Prostate gland (tissue), 2 donors: ENCODE measurements at regions not wholly inside any gene's neighbourhood (a gene's known extent, or its start where the extent isn't known, plus 50 kb on each side); places are given as distances from the start of the nearest gene placed in this dataset.

Experiments
- DNase-seq: peaks from one replicate; pipeline ENCODE4 v3.0.0-alpha.2; 2019; ENCODE audit warnings: low spot score
- H3K27ac ChIP-seq, 2 donors: fragments of 200-600 bp; sonication (generic); 2 replicates each; pipeline ENCODE4 v1.5.1; 2017 to 2019
- H3K27me3 ChIP-seq: fragments of 200-600 bp; sonication (generic); replicated peaks from 2 replicates; pipeline ENCODE4 v1.5.1; 2019; ENCODE audit not compliant: insufficient read depth
- H3K36me3 ChIP-seq, 2 donors: fragments of 200-600 bp; sonication (generic); 1 replicate in 1 of 2; 2 replicates in 1 of 2; pipeline versions ENCODE4 v1.5.1 to v1.8.1; 2017 to 2019
- H3K4me1 ChIP-seq: fragments of 200-600 bp; sonication (generic); replicated peaks from 2 replicates; pipeline ENCODE4 v1.5.1; 2019
- H3K4me3 ChIP-seq, 2 donors: fragments of 200-600 bp; sonication (generic); 2 replicates each; pipeline ENCODE4 v1.5.1; 2017 to 2019
- H3K9me3 ChIP-seq: fragments of 200-600 bp; sonication (generic); 2 replicates; pipeline ENCODE4 v1.5.1; 2017
- CTCF ChIP-seq, 4 experiments: fragments of 200-600 bp in 2 of 4; fragments of 450-650 bp in 2 of 4; sonication (generic) in 2 of 4; IDR thresholded peaks; 1 replicate in 3 of 4; 2 replicates in 1 of 4; pipeline ENCODE4 v1.5.1; 2016 to 2019; ENCODE audit warnings: antibody characterized with exemption in 4 of 4, mild to moderate bottlenecking in 2 of 4, moderate library complexity in 2 of 4
- POLR2A ChIP-seq: fragments of 450-650 bp; IDR thresholded peaks from one replicate; pipeline ENCODE4 v1.6.1; 2016; ENCODE audit warnings: antibody characterized with exemption, mild to moderate bottlenecking
- POLR2AphosphoS5 ChIP-seq: sonication (generic); formaldehyde crosslinking; IDR thresholded peaks from one replicate; pipeline ENCODE4 v1.6.1; 2017; ENCODE audit warnings: antibody characterized with exemption
- WGBS: methylation state at CpG from one replicate; pipeline ENCODE4 v1.1.5; 2018; 5-methylcytosine and 5-hydroxymethylcytosine counted together
- intact Hi-C: fragments of 100-400 bp; cut with DNase I; formaldehyde crosslinking; loops from one replicate; pipeline ENCODE4 v1.14.2; 2022

GRCh38 chr21:40901691-40902090, 54.7 kb upstream of the DSCAM start:
- WGBS, result 45% methylated on average over 4 of the region's 4 CpGs
- intact Hi-C loops, result no loop called here
- no peaks in the 10 kb centered on the region for H3K36me3 ChIP-seq
- H3K27ac ChIP-seq, result peak overlapping the region in 1 of 2 donors; percentile 18
- TF ChIP-seq CTCF (IDR thresholded peaks at IDR 0.05) (no peak), POLR2AphosphoS5 (peak; percentile 27)
- peak; percentile 80 for DNase-seq
- no peak overlapping the region for H3K4me3 ChIP-seq
- no peaks in the 10 kb centered on the region for H3K9me3 ChIP-seq
- no peaks in the 10 kb centered on the region for H3K27me3 ChIP-seq
- peaks cover 4% of the 10 kb centered on the region for H3K4me1 ChIP-seq

DNA sequence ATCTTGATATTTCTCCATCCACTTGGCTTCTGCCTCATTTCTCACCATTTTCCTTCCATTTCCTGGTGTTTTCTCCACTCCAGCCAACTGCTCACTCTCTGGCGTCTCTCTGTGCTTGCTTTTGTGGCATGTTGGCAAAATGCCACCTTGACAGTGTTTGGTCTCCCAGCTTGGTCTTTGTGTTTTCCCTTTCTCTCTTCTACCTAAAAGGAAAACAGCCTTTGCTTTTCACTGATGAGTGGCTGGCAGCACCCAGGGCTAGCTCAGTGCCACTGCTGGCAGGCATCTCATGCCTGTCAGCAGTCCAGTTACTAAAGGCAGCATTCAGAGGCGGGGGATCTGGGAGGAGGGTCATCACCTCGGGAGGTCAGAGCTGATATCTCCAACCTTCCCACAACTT, 55.3 kb upstream of the DSCAM start:
- H3K4me1 ChIP-seq, result peaks cover 4% of the 10 kb centered on the region
- H3K27me3 ChIP-seq, result no peaks in the 10 kb centered on the region
- 43% methylated on average over 3 of the region's 3 CpGs for WGBS
- H3K9me3 ChIP-seq, result no peaks in the 10 kb centered on the region
- peak; percentile 58 for DNase-seq
- no peaks in the 10 kb centered on the region for H3K36me3 ChIP-seq
- H3K4me3 ChIP-seq, result no peak overlapping the region
- no peak overlapping the region for H3K27ac ChIP-seq
- intact Hi-C loops, result no loop called here
- TF ChIP-seq POLR2A (no peak), POLR2AphosphoS5 (no peak), CTCF (IDR thresholded peaks at IDR 0.05) (no peak)

GRCh38 chr21:40902993-40903392, 56.0 kb upstream of the DSCAM start:
- intact Hi-C loops, result no loop called here
- no peak for DNase-seq

GRCh38 chr21:40905251-40905650, 58.3 kb upstream of the DSCAM start:
- Histone ChIP-seq H3K4me3 (no peak overlapping the region), H3K4me1 (peaks cover 4% of the 10 kb centered on the region), H3K9me3 (no peaks in the 10 kb centered on the region), H3K36me3 (no peaks in the 10 kb centered on the region), H3K27me3 (no peaks in the 10 kb centered on the region), H3K27ac (no peak overlapping the region)
- intact Hi-C loops, result no loop called here
- TF ChIP-seq CTCF (IDR thresholded peaks at IDR 0.05) (no peak), POLR2AphosphoS5 (no peak), POLR2A (no peak)
- no peak for DNase-seq
- 32% methylated on average over 3 of the region's 3 CpGs for WGBS

More at GRCh38 chr21:40902993-40903392, 56.0 kb upstream of the DSCAM start:
- Histone ChIP-seq H3K4me3 (no peak overlapping the region), H3K27ac (no peak overlapping the region), H3K9me3 (no peaks in the 10 kb centered on the region), H3K4me1 (peaks cover 4% of the 10 kb centered on the region), H3K36me3 (no peaks in the 10 kb centered on the region), H3K27me3 (no peaks in the 10 kb centered on the region)
- 71% methylated on average over 3 of the region's 3 CpGs for WGBS
- no peak for TF ChIP-seq POLR2A
- TF ChIP-seq CTCF (IDR thresholded peaks at IDR 0.05), result no peak
- TF ChIP-seq POLR2AphosphoS5, result no peak

GRCh38 chr21:40912375-40912774, 65.4 kb upstream of the DSCAM start:
- DNase-seq, result no peak
- H3K27me3 ChIP-seq, result no peaks in the 10 kb centered on the region
- no peaks in the 10 kb centered on the region for H3K36me3 ChIP-seq
- WGBS, result 87% methylated on average over 5 of the region's 5 CpGs
- intact Hi-C loops, result no loop called here
- no peak for TF ChIP-seq CTCF (IDR thresholded peaks at IDR 0.05)
- TF ChIP-seq POLR2A, result no peak
- no peak for TF ChIP-seq POLR2AphosphoS5
- no peaks in the 10 kb centered on the region for H3K9me3 ChIP-seq
- H3K4me1 ChIP-seq, result no peaks in the 10 kb centered on the region
- H3K4me3 ChIP-seq, result no peak overlapping the region
- no peak overlapping the region for H3K27ac ChIP-seq
